ENCODE measurements at regions not wholly inside any gene's neighbourhood (a gene's known extent, or its start where the extent isn't known, plus 50 kb on each side); places are given as distances from the start of the nearest gene placed in this dataset.

DNA sequence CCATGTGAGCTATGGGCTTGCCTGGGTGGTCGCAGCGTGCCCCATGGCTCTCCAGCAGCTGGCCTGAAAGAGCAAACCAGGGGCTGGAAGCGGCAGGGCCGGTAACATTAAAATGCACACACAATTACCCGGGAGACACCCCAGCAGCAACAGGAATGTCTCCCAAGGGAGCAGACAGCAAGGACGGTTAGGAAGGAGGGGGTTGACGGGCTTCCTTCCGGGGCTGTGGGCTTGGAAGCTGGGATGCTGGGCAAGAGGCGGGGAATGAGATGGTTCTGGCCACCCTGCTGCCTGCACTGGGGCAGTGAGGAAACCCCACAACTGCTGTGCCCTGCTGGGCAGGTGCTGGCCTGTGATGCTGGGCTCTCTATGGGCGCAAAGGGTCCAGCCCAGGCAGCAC is 71.8 kb upstream of the ADAMTS2 start:
- no peaks in the 10 kb centered on the region for H3K27me3 ChIP-seq (ENCODE audit: control insufficient read depth, insufficient read depth, low read length)
- H3K36me3 ChIP-seq (ENCODE audit: control insufficient read depth, insufficient read depth, low read length): no peaks in the 10 kb centered on the region
- H3K4me3 ChIP-seq (ENCODE audit: low read depth, low read length): no peak overlapping the region
- no peak for DNase-seq (ENCODE audit: low read depth)
- TF ChIP-seq, protein P1, sequence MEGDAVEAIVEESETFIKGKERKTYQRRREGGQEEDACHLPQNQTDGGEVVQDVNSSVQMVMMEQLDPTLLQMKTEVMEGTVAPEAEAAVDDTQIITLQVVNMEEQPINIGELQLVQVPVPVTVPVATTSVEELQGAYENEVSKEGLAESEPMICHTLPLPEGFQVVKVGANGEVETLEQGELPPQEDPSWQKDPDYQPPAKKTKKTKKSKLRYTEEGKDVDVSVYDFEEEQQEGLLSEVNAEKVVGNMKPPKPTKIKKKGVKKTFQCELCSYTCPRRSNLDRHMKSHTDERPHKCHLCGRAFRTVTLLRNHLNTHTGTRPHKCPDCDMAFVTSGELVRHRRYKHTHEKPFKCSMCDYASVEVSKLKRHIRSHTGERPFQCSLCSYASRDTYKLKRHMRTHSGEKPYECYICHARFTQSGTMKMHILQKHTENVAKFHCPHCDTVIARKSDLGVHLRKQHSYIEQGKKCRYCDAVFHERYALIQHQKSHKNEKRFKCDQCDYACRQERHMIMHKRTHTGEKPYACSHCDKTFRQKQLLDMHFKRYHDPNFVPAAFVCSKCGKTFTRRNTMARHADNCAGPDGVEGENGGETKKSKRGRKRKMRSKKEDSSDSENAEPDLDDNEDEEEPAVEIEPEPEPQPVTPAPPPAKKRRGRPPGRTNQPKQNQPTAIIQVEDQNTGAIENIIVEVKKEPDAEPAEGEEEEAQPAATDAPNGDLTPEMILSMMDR (IDR thresholded peaks at IDR 0.05; ENCODE audit: insufficient read depth, low read length, poor library complexity, severe bottlenecking): no peak

DNA sequence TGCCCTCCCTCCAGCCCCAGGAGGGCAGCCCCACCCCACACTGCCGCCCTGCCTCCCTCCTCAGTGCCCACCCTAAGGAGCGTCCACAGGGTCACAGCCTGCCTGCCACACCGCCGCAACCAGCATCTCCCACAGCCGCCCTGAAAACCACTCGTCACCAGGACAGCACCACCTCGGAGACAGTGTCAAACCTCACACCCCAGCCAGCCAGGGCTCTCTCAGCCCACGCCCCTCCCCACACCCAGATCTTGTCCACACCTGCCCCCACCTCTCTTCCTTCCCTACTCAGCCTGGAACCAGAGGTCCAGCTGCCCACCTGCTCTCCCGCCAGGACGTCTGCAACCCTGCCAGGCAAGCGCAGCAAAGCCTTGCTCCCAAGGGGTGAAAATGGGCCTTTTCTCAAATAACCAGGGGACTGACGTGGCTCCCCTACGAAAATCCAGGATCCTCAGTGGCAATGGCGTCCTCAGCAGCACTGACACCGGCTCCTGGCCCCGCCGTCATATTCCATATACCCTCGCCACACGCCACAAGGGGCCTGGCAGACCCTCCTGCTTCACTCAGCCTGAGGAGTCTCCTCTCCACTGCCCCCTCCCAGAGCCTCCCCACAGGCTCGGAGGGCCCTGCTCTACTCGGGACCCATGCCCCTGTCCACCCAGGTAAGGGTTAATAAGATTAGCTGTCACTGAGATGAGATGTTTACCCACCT is 71.0 kb upstream of the ADAMTS2 start:
- TF ChIP-seq, protein P1 (IDR thresholded peaks at IDR 0.05; ENCODE audit: insufficient read depth, low read length, poor library complexity, severe bottlenecking): no peak
- DNase-seq (ENCODE audit: low read depth): no peak
- Histone ChIP-seq H3K4me3 (ENCODE audit: low read depth, low read length) (no peak overlapping the region), H3K36me3 (ENCODE audit: control insufficient read depth, insufficient read depth, low read length) (no peaks in the 10 kb centered on the region), H3K27me3 (ENCODE audit: control insufficient read depth, insufficient read depth, low read length) (no peaks in the 10 kb centered on the region)

DNA sequence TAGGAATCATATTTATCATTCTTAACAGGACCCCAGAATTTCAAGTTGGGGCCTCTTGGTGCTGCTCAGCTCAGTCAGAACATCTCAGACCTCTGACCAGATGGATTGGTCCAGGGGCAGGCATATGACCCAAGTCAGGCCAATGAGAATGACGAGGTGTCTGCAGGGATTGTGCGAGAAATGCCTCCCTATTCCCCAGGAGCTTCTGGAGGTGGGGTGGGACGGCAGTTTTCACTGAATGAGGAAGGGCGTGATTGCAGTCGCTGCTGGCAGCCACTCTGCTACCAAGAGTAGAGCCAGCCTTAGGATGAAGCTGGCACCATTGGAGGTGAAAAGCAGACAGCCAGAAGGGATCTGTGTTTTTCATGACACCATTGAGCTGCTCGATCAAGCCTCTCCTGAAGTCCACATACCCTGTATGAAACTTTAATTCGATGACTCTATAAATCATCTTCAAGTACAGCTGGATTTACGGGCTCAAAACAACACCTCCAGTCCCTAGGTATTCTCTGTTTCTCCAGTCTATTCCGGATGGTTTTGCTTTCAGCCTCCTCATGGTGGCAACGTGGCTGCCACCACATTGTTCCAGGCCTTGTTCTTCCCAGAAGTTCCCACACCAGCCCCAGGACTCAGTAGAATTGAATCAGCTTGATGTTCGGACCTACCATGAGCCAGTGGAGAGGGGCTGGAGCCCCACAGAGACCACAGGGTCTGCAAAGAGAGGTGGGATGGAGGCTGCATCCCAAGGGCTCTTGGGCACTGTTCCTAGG is 70.2 kb upstream of the ADAMTS2 start:
- Histone ChIP-seq H3K36me3 (ENCODE audit: control insufficient read depth, insufficient read depth, low read length) (no peaks in the 10 kb centered on the region), H3K4me3 (ENCODE audit: low read depth, low read length) (no peak overlapping the region), H3K27me3 (ENCODE audit: control insufficient read depth, insufficient read depth, low read length) (no peaks in the 10 kb centered on the region)
- DNase-seq (ENCODE audit: low read depth): no peak
- TF ChIP-seq, protein P1 (IDR thresholded peaks at IDR 0.05; ENCODE audit: insufficient read depth, low read length, poor library complexity, severe bottlenecking): no peak

DNA sequence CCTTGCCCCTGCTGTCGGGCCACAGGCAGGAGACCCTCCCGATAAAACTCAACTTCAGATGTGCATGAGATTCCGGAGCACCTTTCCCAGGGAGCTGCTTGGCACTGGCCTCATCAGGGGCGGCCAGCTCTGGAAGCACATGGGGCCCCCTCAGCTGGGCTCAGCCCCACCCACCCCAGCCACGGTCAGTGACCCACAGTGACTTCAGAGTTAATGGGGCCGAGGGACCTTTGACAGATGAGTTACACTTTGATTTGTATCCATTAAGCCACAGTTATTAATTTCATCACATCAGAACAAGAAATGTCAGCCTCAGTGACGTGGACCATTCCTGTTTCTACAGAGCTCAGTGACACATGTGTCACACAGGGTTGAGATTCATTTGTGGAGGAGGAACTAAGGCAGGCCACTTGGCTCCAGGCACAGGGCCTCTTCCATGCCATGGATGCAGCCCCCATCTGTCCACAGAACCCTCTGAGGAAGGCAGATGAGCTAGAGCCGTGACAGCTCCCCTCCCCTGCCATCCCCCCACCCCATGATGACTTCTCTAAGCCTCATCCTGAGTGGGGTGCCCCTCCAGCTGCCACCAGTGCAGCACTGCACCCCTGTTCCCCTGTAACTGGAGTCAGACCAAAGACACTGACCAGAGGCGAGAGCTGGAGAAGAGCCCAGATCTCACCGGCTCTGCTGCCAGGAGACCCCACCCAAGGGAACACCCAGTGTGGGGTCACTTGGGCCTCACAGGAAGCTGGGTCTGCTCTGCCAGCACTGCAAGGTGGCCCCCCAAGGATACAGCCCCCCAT is 69.4 kb upstream of the ADAMTS2 start:
- H3K4me3 ChIP-seq (ENCODE audit: low read depth, low read length): no peak overlapping the region
- no peak for DNase-seq (ENCODE audit: low read depth)
- TF ChIP-seq, protein P1 (IDR thresholded peaks at IDR 0.05; ENCODE audit: insufficient read depth, low read length, poor library complexity, severe bottlenecking): no peak
- H3K36me3 ChIP-seq (ENCODE audit: control insufficient read depth, insufficient read depth, low read length): no peaks in the 10 kb centered on the region
- H3K27me3 ChIP-seq (ENCODE audit: control insufficient read depth, insufficient read depth, low read length): no peaks in the 10 kb centered on the region

DNA sequence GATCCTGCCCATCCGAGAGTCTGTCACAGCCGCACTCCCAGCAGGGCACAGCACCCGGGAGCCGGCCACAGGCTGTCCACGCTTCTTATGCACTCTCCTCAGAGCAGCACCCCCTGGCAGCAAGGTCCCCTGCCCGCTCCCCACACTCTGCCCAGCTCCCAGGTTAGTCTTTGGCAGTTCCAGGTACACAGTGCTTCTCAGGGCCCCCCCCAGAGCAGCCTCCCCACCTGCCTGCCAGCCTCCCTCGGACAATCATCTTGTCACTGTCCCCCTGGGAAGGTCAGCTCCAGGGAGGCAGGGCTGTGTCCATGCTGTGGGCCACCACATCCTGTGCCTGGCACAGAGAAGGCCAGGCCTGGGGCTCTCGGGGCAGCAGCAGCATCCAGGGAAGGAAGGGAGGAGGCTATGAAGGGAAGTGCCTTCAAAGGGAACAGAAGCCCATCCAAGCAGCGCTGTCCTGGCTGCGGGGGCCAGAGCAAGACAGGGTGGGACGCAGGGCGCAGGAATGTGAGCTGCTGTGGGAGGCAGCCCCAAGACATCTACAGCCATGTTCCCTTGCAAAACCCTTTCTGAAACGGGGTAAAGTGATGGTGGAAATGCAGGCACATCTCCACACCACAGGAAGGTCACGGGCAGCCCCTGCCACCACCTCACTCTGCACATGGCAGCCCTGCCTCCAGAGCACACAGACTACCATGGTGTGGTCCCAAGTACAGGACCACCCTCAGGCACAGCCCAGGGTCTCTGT is 68.6 kb upstream of the ADAMTS2 start:
- DNase-seq (ENCODE audit: low read depth): no peak
- Histone ChIP-seq H3K36me3 (ENCODE audit: control insufficient read depth, insufficient read depth, low read length) (no peaks in the 10 kb centered on the region), H3K27me3 (ENCODE audit: control insufficient read depth, insufficient read depth, low read length) (no peaks in the 10 kb centered on the region), H3K4me3 (ENCODE audit: low read depth, low read length) (no peak overlapping the region)
- TF ChIP-seq, protein P1 (IDR thresholded peaks at IDR 0.05; ENCODE audit: insufficient read depth, low read length, poor library complexity, severe bottlenecking): no peak

All from kidney epithelial cell (primary cell).